Thyroid gland (tissue), 4 donors: ENCODE measurements at regions not wholly inside any gene's neighbourhood (a gene's known extent, or its start where the extent isn't known, plus 50 kb on each side); places are given as distances from the start of the nearest gene placed in this dataset.

Experiments used
- POLR2A ChIP-seq, 2 donors: fragments of 450-650 bp; IDR thresholded peaks; one replicate each; pipeline ENCODE4 v1.6.1; 2017; ENCODE audit warnings: antibody characterized with exemption in 2 of 2, mild to moderate bottlenecking in 2 of 2, moderate library complexity in 1 of 2
- TF ChIP-seq, protein P1 (sequence below), 6 experiments: fragments of 200-600 bp in 3 of 6; fragments of 450-650 bp in 3 of 6; sonication (generic) in 3 of 6; IDR thresholded peaks; one replicate each; pipeline ENCODE4 v1.5.1; 2016 to 2019; ENCODE audit warnings: antibody characterized with exemption in 6 of 6, mild to moderate bottlenecking in 2 of 6, inconsistent platforms in 1 of 6, moderate library complexity in 1 of 6

DNA sequence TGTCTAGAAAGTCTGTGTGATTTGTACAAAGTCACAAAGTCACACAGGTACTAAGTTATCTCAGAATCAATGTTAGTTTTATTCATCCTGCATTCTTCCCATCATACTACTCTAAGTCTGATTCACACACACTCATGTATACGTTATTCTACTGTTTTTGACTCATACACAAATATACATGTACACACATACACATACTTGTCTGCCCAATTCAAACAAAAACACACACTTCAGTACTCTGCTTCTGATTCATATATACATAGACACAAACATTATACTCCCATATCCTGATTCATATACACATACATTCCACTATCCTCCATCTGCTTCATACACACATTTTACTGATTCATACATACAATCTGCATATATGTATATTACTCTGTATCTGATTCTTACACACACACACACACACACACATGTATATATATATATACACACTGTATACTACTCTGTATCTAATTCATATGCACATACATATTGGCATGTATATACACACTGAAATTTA lies 69.3 kb downstream of the KLF12 start:
- TF ChIP-seq, protein P1, sequence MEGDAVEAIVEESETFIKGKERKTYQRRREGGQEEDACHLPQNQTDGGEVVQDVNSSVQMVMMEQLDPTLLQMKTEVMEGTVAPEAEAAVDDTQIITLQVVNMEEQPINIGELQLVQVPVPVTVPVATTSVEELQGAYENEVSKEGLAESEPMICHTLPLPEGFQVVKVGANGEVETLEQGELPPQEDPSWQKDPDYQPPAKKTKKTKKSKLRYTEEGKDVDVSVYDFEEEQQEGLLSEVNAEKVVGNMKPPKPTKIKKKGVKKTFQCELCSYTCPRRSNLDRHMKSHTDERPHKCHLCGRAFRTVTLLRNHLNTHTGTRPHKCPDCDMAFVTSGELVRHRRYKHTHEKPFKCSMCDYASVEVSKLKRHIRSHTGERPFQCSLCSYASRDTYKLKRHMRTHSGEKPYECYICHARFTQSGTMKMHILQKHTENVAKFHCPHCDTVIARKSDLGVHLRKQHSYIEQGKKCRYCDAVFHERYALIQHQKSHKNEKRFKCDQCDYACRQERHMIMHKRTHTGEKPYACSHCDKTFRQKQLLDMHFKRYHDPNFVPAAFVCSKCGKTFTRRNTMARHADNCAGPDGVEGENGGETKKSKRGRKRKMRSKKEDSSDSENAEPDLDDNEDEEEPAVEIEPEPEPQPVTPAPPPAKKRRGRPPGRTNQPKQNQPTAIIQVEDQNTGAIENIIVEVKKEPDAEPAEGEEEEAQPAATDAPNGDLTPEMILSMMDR (IDR thresholded peaks at IDR 0.05) = no peak
- TF ChIP-seq POLR2A (IDR thresholded peaks at IDR 0.05) = no peak
